GM21515 (cell line): ENCODE measurements at regions not wholly inside any gene's neighbourhood (a gene's known extent, or its start where the extent isn't known, plus 50 kb on each side); places are given as distances from the start of the nearest gene placed in this dataset.
"Not testable (repeated sequence)": the region's sequence is repeated elsewhere in the genome, so short reads cannot be mapped to it uniquely, and the experiment has no call there.

Source experiments
- ATAC-seq: cut with Tn5 transposase; IDR thresholded peaks from one replicate; pipeline ENCODE4 v1.9.1; 2021; ENCODE audit not compliant: unreplicated experiment

- not testable (repeated sequence) for ATAC-seq
These were observed 78.2 kb upstream of the RAB12 start for GRCh38 chr18:8531084-8531483.

- no peak for ATAC-seq
These were observed 73.0 kb upstream of the RAB12 start for GRCh38 chr18:8536231-8536630.

- no peak for ATAC-seq
These were observed 72.3 kb upstream of the RAB12 start for GRCh38 chr18:8536922-8537321.

- no peak for ATAC-seq
These were observed 71.8 kb upstream of the RAB12 start for GRCh38 chr18:8537400-8537799.

GRCh38 chr18:8538935-8539334, 70.3 kb upstream of the RAB12 start:
- no peak for ATAC-seq

GRCh38 chr18:8546677-8547076, 62.6 kb upstream of the RAB12 start:
- ATAC-seq = no peak

- no peak for ATAC-seq
These were observed 61.1 kb upstream of the RAB12 start for GRCh38 chr18:8548186-8548585.

GRCh38 chr18:8549254-8549757, 59.9 kb upstream of the RAB12 start:
- ATAC-seq = no peak

- ATAC-seq = no peak
These were observed 57.1 kb upstream of the RAB12 start for GRCh38 chr18:8552151-8552550.

GRCh38 chr18:8554354-8554753, 54.9 kb upstream of the RAB12 start:
- no peak for ATAC-seq

GRCh38 chr18:8556424-8556823, 52.8 kb upstream of the RAB12 start:
- ATAC-seq = no peak
